ENCODE measurements at regions not wholly inside any gene's neighbourhood (a gene's known extent, or its start where the extent isn't known, plus 50 kb on each side); places are given as distances from the start of the nearest gene placed in this dataset.

- no peak for DNase-seq
These were observed 428.4 kb upstream of the IGFBP3 start for GRCh38 chr7:46349490-46349889.

- DNase-seq: no peak
These were observed 423.5 kb upstream of the IGFBP3 start for GRCh38 chr7:46344533-46344932.

- DNase-seq: no peak
These were observed 422.7 kb upstream of the IGFBP3 start for GRCh38 chr7:46343802-46344201.

- DNase-seq: no peak
These were observed 401.9 kb upstream of the IGFBP3 start for GRCh38 chr7:46322937-46323336.

- no peak for DNase-seq
These were observed 400.6 kb upstream of the IGFBP3 start for GRCh38 chr7:46321556-46322205.

GRCh38 chr7:46320956-46321355, 399.9 kb upstream of the IGFBP3 start:
- no peak for DNase-seq

DNA sequence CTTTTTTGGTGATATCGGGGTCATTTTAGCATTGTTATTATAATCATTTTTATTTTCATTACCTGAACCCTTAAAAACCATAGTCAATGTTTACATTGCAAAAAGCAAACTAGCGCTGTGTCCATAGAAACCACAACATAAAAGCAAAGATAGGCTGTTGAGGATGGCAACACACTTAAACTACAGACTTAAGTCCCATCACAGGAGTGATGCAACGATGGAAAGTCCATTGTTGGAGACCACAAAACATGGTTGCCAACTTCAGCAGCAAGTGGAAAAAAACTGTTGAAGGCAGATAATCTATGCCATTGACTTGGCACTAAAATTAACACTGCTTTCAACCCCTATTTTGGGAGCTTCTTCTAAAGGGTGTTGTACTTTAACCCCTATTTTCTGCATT, 398.8 kb upstream of the IGFBP3 start:
- DNase-seq: no peak

DNA sequence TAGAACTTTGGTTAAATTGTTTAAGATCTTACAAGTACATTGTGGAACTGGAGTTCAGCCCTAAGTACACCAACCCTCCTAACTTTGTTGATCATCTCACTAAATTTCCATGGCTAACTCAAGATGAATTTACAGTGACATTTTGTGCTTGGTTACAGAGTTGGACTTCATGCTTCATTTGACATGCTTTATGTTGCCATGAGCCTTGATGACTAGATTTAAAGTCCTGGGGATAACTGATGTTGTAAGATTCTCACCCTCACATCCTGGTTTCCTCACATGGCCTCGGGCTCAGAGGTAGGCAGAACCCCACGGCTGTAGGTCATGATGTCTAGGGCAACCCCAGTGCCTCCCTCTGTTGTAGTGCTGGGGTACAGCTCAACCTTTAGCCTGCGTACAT, 397.2 kb upstream of the IGFBP3 start:
- DNase-seq: no peak

- DNase-seq: no peak
These were observed 396.2 kb upstream of the IGFBP3 start for GRCh38 chr7:46317256-46317655.

DNA sequence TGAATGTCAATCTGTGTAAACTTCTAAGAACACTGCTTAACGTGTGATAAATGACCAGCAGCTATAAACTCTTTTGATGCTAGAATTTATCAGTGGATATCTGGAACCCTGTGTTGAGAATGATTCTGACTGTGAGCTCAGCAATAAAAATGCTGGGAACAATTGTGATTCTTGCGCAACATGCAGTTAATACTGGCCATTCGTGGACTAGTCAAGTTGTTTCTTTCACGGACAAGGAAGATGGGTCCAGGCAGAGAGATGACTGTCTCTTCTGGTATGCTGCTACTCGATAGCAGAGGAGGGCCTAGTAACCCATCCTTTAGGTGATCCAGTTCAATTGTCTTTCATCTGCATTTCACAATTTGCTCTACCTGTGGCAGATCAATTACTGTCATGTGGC, 394.8 kb upstream of the IGFBP3 start:
- DNase-seq: no peak

GRCh38 chr7:46301677-46302076, 380.6 kb upstream of the IGFBP3 start:
- no peak for DNase-seq

DNA sequence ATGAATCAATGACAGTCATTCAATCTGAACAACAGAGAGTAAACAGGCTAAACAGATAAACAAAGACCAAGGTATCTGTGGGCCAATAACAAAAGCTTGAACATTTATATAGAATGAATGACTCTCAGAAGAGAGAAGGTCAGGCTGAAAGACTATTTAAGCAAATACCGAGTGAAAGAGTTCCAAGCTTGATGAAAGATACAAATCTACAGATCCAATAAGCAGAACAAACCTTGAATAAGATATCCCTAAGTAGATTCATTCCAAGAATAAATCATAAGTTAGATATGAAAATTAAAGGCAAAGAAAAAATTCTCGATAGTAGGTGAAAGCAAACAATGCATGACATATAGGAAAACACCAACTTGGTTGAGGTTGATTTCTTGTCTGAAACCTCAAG, 376.4 kb upstream of the IGFBP3 start:
- no peak for DNase-seq

DNA sequence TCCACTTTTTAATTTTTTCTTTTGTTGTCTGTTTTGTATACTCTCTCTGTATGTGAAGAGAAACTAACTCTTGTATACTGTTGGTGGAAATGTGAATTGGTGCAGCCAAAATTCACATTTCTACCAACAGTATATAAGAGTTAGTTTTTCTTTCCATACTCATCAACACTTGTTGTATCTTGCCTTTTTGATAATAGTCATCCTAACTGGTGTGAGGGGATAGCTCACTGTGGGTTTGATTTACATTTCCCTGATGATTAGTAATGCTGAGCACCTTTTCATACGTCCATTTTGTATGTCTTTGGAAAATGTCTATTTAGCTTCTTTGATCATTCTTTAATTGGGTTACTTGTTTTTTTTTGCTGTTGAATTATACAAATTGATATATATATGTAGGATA, 375.5 kb upstream of the IGFBP3 start:
- DNase-seq: no peak

- no peak for DNase-seq
These were observed 373.3 kb upstream of the IGFBP3 start for GRCh38 chr7:46294381-46294780.

GRCh38 chr7:46292741-46293140, 371.7 kb upstream of the IGFBP3 start:
- DNase-seq: no peak

- DNase-seq: no peak
These were observed 370.6 kb upstream of the IGFBP3 start for GRCh38 chr7:46291601-46292150.

GRCh38 chr7:46291050-46291438, 370.0 kb upstream of the IGFBP3 start:
- no peak for DNase-seq

- no peak for DNase-seq
These were observed 369.4 kb upstream of the IGFBP3 start for GRCh38 chr7:46290374-46291049.

GRCh38 chr7:46288861-46289260, 367.8 kb upstream of the IGFBP3 start:
- DNase-seq: no peak

DNA sequence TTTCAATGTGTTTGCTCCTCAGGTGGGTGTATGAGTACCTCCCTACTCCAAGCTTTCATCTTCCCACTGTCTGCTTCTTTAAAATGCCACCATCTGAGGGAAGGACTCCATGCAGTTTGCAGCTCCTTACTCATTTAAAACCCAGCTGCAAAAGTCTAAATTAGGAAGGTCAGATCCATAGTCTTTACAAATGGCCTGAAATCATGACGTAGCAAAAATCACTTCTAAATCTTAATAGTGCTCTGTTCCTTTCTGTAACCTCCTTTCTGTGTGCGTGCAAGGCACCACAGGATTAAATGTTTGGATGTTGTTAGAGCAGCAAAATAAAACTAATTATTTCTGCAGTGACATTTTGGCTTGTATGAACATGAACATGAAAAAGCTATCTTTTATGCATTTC, 366.9 kb upstream of the IGFBP3 start:
- DNase-seq: no peak

DNA sequence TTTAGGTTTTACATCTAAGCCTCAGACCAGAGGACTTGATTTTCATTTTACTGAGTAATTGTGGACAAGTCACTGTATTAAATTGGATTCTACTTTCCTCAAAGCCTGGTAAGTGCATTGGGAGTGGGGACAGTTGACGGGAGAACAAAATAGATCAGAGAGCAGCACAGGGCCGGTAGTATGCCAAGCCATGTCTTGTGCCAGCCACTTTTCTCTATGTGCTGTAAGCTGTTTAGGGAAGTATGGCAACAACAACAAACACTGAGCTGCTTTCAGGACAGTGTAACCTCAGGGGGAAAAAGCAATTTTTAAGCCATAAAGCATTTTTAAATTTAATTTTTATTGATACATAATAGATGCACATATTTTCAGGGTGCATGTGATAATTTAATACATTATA, 365.9 kb upstream of the IGFBP3 start:
- DNase-seq: no peak

- no peak for DNase-seq
These were observed 365.3 kb upstream of the IGFBP3 start for GRCh38 chr7:46286356-46286755.

- no peak for DNase-seq
These were observed 364.8 kb upstream of the IGFBP3 start for GRCh38 chr7:46285878-46286277.

DNA sequence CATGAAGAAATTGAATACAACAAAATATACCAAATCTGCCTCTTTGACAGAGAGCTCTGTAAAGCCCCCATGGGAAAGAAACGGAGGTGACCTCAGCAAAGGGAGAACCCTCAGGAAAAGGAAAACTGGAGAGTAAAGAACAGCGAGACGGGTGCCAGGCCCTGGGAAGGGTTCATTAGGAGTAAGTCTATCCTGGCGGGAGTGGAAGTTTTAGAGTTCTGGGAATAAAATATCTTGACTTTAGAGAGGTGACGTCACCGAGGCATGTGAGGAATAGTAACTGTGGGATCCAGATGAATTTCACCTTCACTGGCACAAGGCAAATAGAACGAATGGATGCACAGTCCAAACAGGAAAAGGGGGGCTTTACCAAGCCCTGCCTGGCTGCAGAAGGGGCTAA, 362.8 kb upstream of the IGFBP3 start:
- no peak for DNase-seq

GRCh38 chr7:46282155-46282554, 361.1 kb upstream of the IGFBP3 start:
- DNase-seq: no peak
